SK-N-SH treated with all-trans-retinoic acid at 6 μM for 48 hours (cell line): ENCODE measurements at regions not wholly inside any gene's neighbourhood (a gene's known extent, or its start where the extent isn't known, plus 50 kb on each side); places are given as distances from the start of the nearest gene placed in this dataset.

Experiments used
- ATAC-seq: fragments of 200-7000 bp; cut with Tn5 transposase; 3 replicates; pipeline ENCODE4 v1.9.1; 2020; ENCODE audit warnings: mild to moderate bottlenecking, moderate library complexity
- ARNTL ChIP-seq: fragments of 450-650 bp; formaldehyde crosslinking; IDR thresholded peaks from 2 replicates; pipeline ENCODE4 v1.5.0; 2020; ENCODE audit warnings: low read depth, mild to moderate bottlenecking, moderate library complexity, borderline replicate concordance
- BACH2 ChIP-seq: fragments of 250-450 bp; sonication (Bioruptor Pico); IDR thresholded peaks from 2 replicates; pipeline ENCODE4 v1.9.0; 2021; ENCODE audit warnings: mild to moderate bottlenecking, borderline replicate concordance
- CREB5 ChIP-seq: fragments of 250-450 bp; sonication (Bioruptor Pico); IDR thresholded peaks from 2 replicates; pipeline ENCODE4 v1.5.1; 2020; ENCODE audit warnings: low read depth, mild to moderate bottlenecking, moderate library complexity
- CSRNP3 ChIP-seq: fragments of 250-450 bp; sonication (Bioruptor Pico); IDR thresholded peaks from 2 replicates; pipeline ENCODE4 v1.5.1; 2021; ENCODE audit warnings: mild to moderate bottlenecking, moderate library complexity
- GLIS3 ChIP-seq: fragments of 250-450 bp; sonication (Bioruptor Pico); IDR thresholded peaks from 2 replicates; pipeline ENCODE4 v1.5.0; 2020; ENCODE audit warnings: mild to moderate bottlenecking, moderate library complexity
- OSR1 ChIP-seq: fragments of 250-450 bp; sonication (Bioruptor Pico); IDR thresholded peaks from 2 replicates; pipeline ENCODE4 v1.8.0; 2022; ENCODE audit warnings: moderate library complexity, mild to moderate bottlenecking, inconsistent platforms
- PATZ1 ChIP-seq: fragments of 250-450 bp; sonication (Bioruptor Pico); IDR thresholded peaks from 2 replicates; pipeline ENCODE4 v1.8.0; 2020; ENCODE audit warnings: mild to moderate bottlenecking, moderate library complexity, borderline replicate concordance
- POU6F1 ChIP-seq: fragments of 250-450 bp; sonication (Bioruptor Pico); IDR thresholded peaks from 2 replicates; pipeline ENCODE4 v1.8.0; 2021; ENCODE audit warnings: low read depth, mild to moderate bottlenecking, moderate library complexity, borderline replicate concordance
- PPARA ChIP-seq: fragments of 250-450 bp; sonication (Bioruptor Pico); IDR thresholded peaks from 2 replicates; pipeline ENCODE4 v1.5.0; 2020; ENCODE audit warnings: mild to moderate bottlenecking, borderline replicate concordance
- RARB ChIP-seq: fragments of 250-450 bp; sonication (Bioruptor Pico); IDR thresholded peaks from 2 replicates; pipeline ENCODE4 v1.8.0; 2021; ENCODE audit warnings: mild to moderate bottlenecking, moderate library complexity
- SNAI2 ChIP-seq: fragments of 250-450 bp; sonication (Bioruptor Pico); IDR thresholded peaks from 2 replicates; pipeline ENCODE4 v1.5.0; 2020; ENCODE audit warnings: mild to moderate bottlenecking, moderate library complexity
- TOX ChIP-seq: fragments of 250-450 bp; sonication (Bioruptor Pico); IDR thresholded peaks from 2 replicates; pipeline ENCODE4 v1.8.0; 2021; ENCODE audit warnings: mild to moderate bottlenecking, moderate library complexity, borderline replicate concordance
- TSHZ2 ChIP-seq: fragments of 250-450 bp; sonication (Bioruptor Pico); IDR thresholded peaks from 2 replicates; pipeline ENCODE4 v1.5.0; 2020; ENCODE audit warnings: mild to moderate bottlenecking, moderate library complexity
- ZC3H10 ChIP-seq: fragments of 250-450 bp; sonication (Bioruptor Pico); IDR thresholded peaks from 2 replicates; pipeline ENCODE4 v1.5.1; 2021; ENCODE audit warnings: mild to moderate bottlenecking, moderate library complexity
- ZFP3 ChIP-seq: fragments of 250-450 bp; sonication (Bioruptor Pico); IDR thresholded peaks from 2 replicates; pipeline ENCODE4 v1.5.0; 2020; ENCODE audit warnings: mild to moderate bottlenecking, moderate library complexity
- ZNF565 ChIP-seq: fragments of 450-650 bp; formaldehyde crosslinking; conservative IDR thresholded peaks from 2 replicates; pipeline ENCODE4 v1.5.0; 2020; ENCODE audit warnings: low read depth, mild to moderate bottlenecking, moderate library complexity
- ZNF70 ChIP-seq: fragments of 450-650 bp; formaldehyde crosslinking; IDR thresholded peaks from 2 replicates; pipeline ENCODE4 v1.5.0; 2020; ENCODE audit warnings: mild to moderate bottlenecking, moderate library complexity
- ZNF8 ChIP-seq: fragments of 450-650 bp; formaldehyde crosslinking; IDR thresholded peaks from 2 replicates; pipeline ENCODE4 v1.5.0; 2020; ENCODE audit warnings: mild to moderate bottlenecking, moderate library complexity

- no peak for TF ChIP-seq ZNF8 (CRISPR knock-in tag)
- TF ChIP-seq ARNTL (CRISPR knock-in tag), result no peak
- TF ChIP-seq ZC3H10 (CRISPR knock-in tag), result no peak
- no peak for TF ChIP-seq ZFP3 (CRISPR knock-in tag)
- TF ChIP-seq CSRNP3 (CRISPR knock-in tag), result no peak
- TF ChIP-seq BACH2, result no peak
- TF ChIP-seq TSHZ2 (CRISPR knock-in tag), result no peak
- peak; percentile 67; the same call in 2 of the 3 replicates for ATAC-seq
Measured at GRCh38 chr10:71912431-71912830, 51.8 kb upstream of the CHST3 start.

- no peak for ATAC-seq
Measured at GRCh38 chr10:71911296-71911953, 52.8 kb upstream of the CHST3 start.

More at GRCh38 chr10:71911296-71911953, 52.8 kb upstream of the CHST3 start:
- TF ChIP-seq PATZ1, result no peak
- no peak for TF ChIP-seq ARNTL (CRISPR knock-in tag)
- no peak for TF ChIP-seq RARB (CRISPR knock-in tag)
- no peak for TF ChIP-seq OSR1 (CRISPR knock-in tag)
- TF ChIP-seq SNAI2 (CRISPR knock-in tag), result no peak
- no peak for TF ChIP-seq ZFP3 (CRISPR knock-in tag)
- no peak for TF ChIP-seq TOX (CRISPR knock-in tag)
- no peak for TF ChIP-seq CSRNP3 (CRISPR knock-in tag)
- TF ChIP-seq GLIS3 (CRISPR knock-in tag), result no peak
- no peak for TF ChIP-seq ZC3H10 (CRISPR knock-in tag)
- TF ChIP-seq TSHZ2 (CRISPR knock-in tag), result no peak
- TF ChIP-seq ZNF8 (CRISPR knock-in tag), result no peak
- TF ChIP-seq BACH2, result no peak
- no peak for TF ChIP-seq PPARA (CRISPR knock-in tag)
- no peak for TF ChIP-seq POU6F1 (CRISPR knock-in tag)
- TF ChIP-seq ZNF565, result no peak
- no peak for TF ChIP-seq CREB5 (CRISPR knock-in tag)
- no peak for TF ChIP-seq ZNF70 (CRISPR knock-in tag)
